Astrocyte (in vitro differentiated cells and primary cell): ENCODE measurements at regions not wholly inside any gene's neighbourhood (a gene's known extent, or its start where the extent isn't known, plus 50 kb on each side); places are given as distances from the start of the nearest gene placed in this dataset.

ENCODE experiments used
- EZH2 ChIP-seq: IDR thresholded peaks from 2 replicates; pipeline ENCODE4 v1.6.1; 2012; ENCODE audit warnings: mild to moderate bottlenecking, low read length, inconsistent platforms; ENCODE audit not compliant: insufficient read depth
- TF ChIP-seq, protein P1 (sequence below): IDR thresholded peaks from 2 replicates; pipeline ENCODE4 v1.5.1; 2011; ENCODE audit warnings: low read depth, mild to moderate bottlenecking, inconsistent platforms, low read length, moderate library complexity; ENCODE audit not compliant: insufficient read depth

DNA sequence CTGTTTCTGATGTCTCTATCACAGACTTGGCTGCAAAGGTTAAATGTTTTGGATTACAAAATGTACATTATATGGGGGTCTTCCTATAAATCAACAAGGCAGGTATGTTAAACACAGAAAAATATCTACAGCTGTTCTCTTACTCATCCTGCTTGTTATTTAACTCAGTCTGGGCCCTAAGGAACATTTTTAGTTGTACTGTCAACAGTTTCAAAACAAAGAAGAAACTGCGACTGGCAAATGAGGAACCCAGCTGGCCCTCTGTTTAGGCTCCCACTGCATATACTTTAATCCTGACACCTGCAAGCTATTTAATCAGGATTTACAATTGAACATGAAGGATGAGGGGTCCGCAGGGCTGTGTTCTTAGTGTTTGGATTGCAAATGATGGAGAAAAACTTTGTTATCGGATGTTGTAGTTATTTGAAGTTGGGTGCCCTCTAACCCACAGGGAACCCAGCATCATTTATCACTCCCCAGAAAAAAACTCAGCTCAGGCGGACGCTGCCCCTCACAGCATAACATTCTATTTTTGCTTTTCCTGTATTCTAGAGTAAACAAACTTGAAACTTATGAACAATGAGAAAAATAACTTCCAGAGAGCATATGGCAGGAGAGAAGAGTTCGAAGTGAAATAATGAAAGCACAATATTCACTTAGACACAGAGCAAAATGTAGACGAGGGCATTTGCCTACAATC lies 91.2 kb downstream of the POLR2M start:
- TF ChIP-seq, protein P1, sequence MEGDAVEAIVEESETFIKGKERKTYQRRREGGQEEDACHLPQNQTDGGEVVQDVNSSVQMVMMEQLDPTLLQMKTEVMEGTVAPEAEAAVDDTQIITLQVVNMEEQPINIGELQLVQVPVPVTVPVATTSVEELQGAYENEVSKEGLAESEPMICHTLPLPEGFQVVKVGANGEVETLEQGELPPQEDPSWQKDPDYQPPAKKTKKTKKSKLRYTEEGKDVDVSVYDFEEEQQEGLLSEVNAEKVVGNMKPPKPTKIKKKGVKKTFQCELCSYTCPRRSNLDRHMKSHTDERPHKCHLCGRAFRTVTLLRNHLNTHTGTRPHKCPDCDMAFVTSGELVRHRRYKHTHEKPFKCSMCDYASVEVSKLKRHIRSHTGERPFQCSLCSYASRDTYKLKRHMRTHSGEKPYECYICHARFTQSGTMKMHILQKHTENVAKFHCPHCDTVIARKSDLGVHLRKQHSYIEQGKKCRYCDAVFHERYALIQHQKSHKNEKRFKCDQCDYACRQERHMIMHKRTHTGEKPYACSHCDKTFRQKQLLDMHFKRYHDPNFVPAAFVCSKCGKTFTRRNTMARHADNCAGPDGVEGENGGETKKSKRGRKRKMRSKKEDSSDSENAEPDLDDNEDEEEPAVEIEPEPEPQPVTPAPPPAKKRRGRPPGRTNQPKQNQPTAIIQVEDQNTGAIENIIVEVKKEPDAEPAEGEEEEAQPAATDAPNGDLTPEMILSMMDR, result no peak
- no peak for TF ChIP-seq EZH2
